ENCODE measurements at regions not wholly inside any gene's neighbourhood (a gene's known extent, or its start where the extent isn't known, plus 50 kb on each side); places are given as distances from the start of the nearest gene placed in this dataset.

GRCh38 chr20:51165131-51165530, 142.2 kb upstream of the KCNG1 start:
- Histone ChIP-seq H3K4me3 (ENCODE audit: low read depth in 2 of 2, low read length in 1 of 2) (no peak overlapping the region), H3K4me1 (ENCODE audit: control insufficient read depth in 1 of 2, insufficient read depth in 2 of 2, low read depth in 1 of 2, low read length in 1 of 2) (peaks cover 0 to 18% of the 10 kb centered on the region in 2 experiments; a peak in 1 of 4 replicates), H3K36me3 (replicated peaks in 1 of 2; ENCODE audit: control insufficient read depth in 1 of 2, insufficient read depth in 2 of 2, low read length in 1 of 2) (no peaks in the 10 kb centered on the region), H4K20me1 (ENCODE audit: insufficient read depth) (no peaks in the 10 kb centered on the region), H3K27ac (ENCODE audit: low read depth in 2 of 2, low read length in 1 of 2) (no peak overlapping the region), H3K4me2 (no peak overlapping the region), H3K9me3 (no peaks in the 10 kb centered on the region), H3K9me2 (no peaks in the 10 kb centered on the region), H3K79me2 (ENCODE audit: insufficient read depth) (no peaks in the 10 kb centered on the region), H3F3A (replicated peaks; ENCODE audit: insufficient read depth) (no peaks in the 10 kb centered on the region), H3K9ac (no peak overlapping the region), H3K27me3 (ENCODE audit: insufficient read depth) (peaks cover 17% of the 10 kb centered on the region; the same call in 1 of the 2 replicates), H2AFZ (ENCODE audit: low read depth) (no peak overlapping the region)
- POLR2A ChIA-PET, result no interaction called here
- CTCF ChIA-PET, result interaction anchor here (0.6 to 1.4 kb wide), 6 partner anchors 9 to 177 kb away, joined by 3 to 4 read pairs (median 3); no protein-coding TSS in a partner anchor
- 52% methylated on average over 9 of the region's 9 CpGs for WGBS (ENCODE audit: low lambda C conversion rate)
- TF ChIP-seq SMC3 (IDR thresholded peaks at IDR 0.05; ENCODE audit: low read depth, low read length), result no peak
- no peak for DNase-seq

- Histone ChIP-seq H3K79me2 (ENCODE audit: insufficient read depth) (no peaks in the 10 kb centered on the region), H4K20me1 (ENCODE audit: insufficient read depth) (no peaks in the 10 kb centered on the region), H3K4me2 (no peak overlapping the region), H3K9me2 (no peaks in the 10 kb centered on the region), H3K36me3 (replicated peaks in 1 of 2; ENCODE audit: control insufficient read depth in 1 of 2, insufficient read depth in 2 of 2, low read length in 1 of 2) (no peaks in the 10 kb centered on the region), H2AFZ (ENCODE audit: low read depth) (no peak overlapping the region), H3K27ac (ENCODE audit: low read depth in 2 of 2, low read length in 1 of 2) (no peak overlapping the region; a peak in 1 of 4 replicates), H3K27me3 (ENCODE audit: insufficient read depth) (peaks cover 21% of the 10 kb centered on the region; the same call in 1 of the 2 replicates), H3K4me1 (ENCODE audit: control insufficient read depth in 1 of 2, insufficient read depth in 2 of 2, low read depth in 1 of 2, low read length in 1 of 2) (peaks cover 0 to 22% of the 10 kb centered on the region in 2 experiments; a peak in 1 of 4 replicates), H3K4me3 (ENCODE audit: low read depth in 2 of 2, low read length in 1 of 2) (no peak overlapping the region), H3F3A (replicated peaks; ENCODE audit: insufficient read depth) (no peaks in the 10 kb centered on the region), H3K9ac (no peak overlapping the region), H3K9me3 (no peaks in the 10 kb centered on the region)
- no peak for TF ChIP-seq RAD21 (IDR thresholded peaks at IDR 0.05; ENCODE audit: low read length)
- TF ChIP-seq POLR2AphosphoS5 (IDR thresholded peaks at IDR 0.05; ENCODE audit: low read depth, low read length), result no peak
- no peak for TF ChIP-seq RFX5 (IDR thresholded peaks at IDR 0.05; ENCODE audit: low read length)
- no peak for TF ChIP-seq GABPA (IDR thresholded peaks at IDR 0.05; ENCODE audit: low read depth)
- TF ChIP-seq REST (IDR thresholded peaks at IDR 0.05; ENCODE audit: low read depth, low read length), result no peak
- no peak for TF ChIP-seq SMC3 (IDR thresholded peaks at IDR 0.05; ENCODE audit: low read depth, low read length)
- no peak for TF ChIP-seq USF1 (IDR thresholded peaks at IDR 0.05; ENCODE audit: borderline replicate concordance, low read depth)
- no peak for TF ChIP-seq TCF12 (IDR thresholded peaks at IDR 0.05)
- no peak for TF ChIP-seq CTCF (IDR thresholded peaks at IDR 0.05)
- no peak for TF ChIP-seq NFIC (IDR thresholded peaks at IDR 0.05; ENCODE audit: borderline replicate concordance)
- no peak for TF ChIP-seq TEAD4 (IDR thresholded peaks at IDR 0.05; ENCODE audit: borderline replicate concordance, insufficient read depth)
- DNase-seq, result no peak
- WGBS (ENCODE audit: low lambda C conversion rate), result 60% methylated on average over 2 of the region's 2 CpGs
- POLR2A ChIA-PET, result no interaction called here
- CTCF ChIA-PET, result interaction anchor here (0.8 to 1.4 kb wide), 6 partner anchors 9 to 177 kb away, joined by 3 to 4 read pairs (median 3); no protein-coding TSS in a partner anchor
These were observed 141.8 kb upstream of the KCNG1 start for GRCh38 chr20:51164731-51165130.

Measured in SK-N-SH (cell line).